NCI-H2227 treated with DMSO at 0.1 percent for 48 hours (cell line): ENCODE measurements at regions not wholly inside any gene's neighbourhood (a gene's known extent, or its start where the extent isn't known, plus 50 kb on each side); places are given as distances from the start of the nearest gene placed in this dataset.
"Not testable (repeated sequence)": the region's sequence is repeated elsewhere in the genome, so short reads cannot be mapped to it uniquely, and the experiment has no call there.

Experiments
- DNase-seq: peaks from one replicate; lab custom pipeline; 2025; lab: John Stamatoyannopoulos, UW

DNA sequence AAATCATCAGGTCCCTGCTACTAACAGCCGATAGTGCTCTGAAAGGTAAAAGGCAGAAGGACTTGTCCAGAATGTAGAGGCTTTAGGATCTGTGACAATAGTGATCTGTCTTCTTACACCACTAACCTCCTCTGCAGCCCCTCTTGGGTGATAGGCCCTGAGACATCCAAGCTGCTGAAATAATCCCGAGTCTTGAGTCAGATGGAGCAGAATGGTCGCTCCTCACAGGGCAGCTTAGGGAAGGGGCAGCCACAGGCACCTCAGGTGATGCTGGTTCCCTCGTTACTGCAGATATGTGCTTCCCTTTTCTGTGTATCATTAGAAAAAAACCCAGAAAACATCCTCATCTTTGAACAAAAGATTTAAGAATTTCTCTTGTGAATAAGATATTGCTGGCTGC is 157.1 kb upstream of the DLX2 start:
- DNase-seq = no peak

- no peak for DNase-seq
These were observed 157.6 kb upstream of the DLX2 start for GRCh38 chr2:172260336-172260735.

DNA sequence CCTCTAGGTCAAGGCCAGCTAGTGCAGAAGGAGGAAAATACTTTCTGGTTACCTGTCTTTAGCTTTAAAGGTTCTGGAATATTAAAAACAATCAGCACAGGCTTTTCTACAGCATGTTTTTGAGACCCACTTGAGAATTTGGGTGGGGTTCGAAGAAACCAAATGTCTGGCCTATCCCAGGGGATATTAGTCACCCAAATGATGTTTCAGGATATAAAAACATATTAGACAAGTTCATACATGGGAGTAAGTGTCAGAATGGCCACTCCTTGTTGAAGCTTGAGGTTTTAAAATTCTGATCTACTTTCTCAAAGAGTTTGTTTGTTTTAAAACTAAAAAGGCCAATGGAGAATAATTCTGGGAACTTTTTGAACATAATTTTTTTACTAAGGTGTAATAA is 158.6 kb upstream of the DLX2 start:
- DNase-seq = no peak

DNA sequence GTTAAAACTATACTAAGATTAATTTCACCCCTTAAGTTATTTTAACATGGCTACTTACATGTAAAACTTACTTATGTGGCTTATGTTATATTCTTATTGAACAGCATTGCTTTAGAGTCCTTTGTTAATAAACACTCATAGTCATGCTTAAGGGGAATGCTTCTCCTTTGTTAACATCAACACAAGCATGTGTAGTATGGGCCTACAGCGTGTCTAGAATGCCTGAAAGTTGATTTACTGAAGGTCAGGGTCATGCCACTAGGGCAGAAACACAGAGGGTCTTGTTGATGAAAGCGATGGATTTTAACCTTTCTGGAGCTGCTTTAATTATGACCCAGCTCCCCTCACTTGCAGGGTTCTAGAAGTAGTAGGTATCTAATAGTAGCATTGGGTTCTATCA is 159.8 kb upstream of the DLX2 start:
- DNase-seq = no peak

DNA sequence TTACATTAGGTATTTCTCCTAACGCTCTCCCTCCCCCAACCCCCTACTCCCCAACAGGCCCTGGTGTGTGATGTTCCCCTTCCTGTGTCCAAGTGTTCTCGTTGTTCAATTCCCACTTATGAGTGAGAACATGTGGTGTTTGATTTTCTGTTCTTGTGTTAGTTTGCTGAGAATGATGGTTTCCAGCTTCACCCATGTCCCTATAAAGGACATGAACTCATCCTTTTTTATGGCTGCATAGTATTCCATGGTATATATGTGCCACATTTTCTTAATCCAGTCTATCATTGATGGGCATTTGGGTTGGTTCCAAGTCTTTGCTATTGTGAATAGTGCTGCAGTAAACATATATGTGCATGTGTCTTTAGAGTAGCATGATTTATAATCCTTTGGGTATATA is 162.1 kb upstream of the DLX2 start:
- not testable (repeated sequence) for DNase-seq

DNA sequence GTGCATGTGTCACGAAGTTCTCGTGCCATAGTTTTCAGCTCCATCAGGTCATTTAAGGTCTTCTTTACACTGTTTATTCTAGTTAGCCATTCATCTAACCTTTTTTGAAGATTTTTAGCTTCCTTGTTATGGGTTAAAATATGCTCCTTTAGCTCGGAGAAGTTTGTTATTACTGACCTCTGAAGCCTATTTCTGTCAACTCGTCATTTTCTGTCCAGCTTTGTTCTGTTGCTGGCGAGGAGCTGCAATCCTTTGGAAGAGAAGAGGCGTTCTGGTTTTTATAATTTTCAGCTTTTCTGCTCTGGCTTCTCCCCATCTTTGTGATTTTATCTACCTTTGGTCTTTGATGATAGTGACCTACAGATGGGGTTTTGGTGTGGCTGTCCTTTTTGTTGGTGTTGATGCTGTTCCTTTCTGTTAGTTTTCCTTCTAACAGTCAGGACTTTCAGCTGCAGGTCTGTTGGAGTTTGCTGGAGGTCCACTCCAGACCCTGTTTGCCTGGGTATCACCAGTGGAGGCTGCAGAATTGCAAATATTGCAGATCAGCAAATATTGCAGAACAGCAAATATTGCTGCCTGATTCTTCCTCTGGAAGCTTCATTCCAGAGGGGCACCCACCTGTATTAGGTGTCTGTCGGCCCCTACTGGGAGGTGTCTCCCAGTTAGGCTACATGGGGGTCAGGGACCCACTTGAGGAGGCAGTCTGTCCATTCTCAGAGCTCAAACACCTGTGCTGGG is 157.7 kb upstream of the ITGA6 start:
- DNase-seq = not testable (repeated sequence)

GRCh38 chr2:172270278-172271079 is 156.9 kb upstream of the ITGA6 start:
- DNase-seq = peak; percentile 20

- no peak for DNase-seq
These were observed 153.3 kb upstream of the ITGA6 start for GRCh38 chr2:172273910-172274571.

DNA sequence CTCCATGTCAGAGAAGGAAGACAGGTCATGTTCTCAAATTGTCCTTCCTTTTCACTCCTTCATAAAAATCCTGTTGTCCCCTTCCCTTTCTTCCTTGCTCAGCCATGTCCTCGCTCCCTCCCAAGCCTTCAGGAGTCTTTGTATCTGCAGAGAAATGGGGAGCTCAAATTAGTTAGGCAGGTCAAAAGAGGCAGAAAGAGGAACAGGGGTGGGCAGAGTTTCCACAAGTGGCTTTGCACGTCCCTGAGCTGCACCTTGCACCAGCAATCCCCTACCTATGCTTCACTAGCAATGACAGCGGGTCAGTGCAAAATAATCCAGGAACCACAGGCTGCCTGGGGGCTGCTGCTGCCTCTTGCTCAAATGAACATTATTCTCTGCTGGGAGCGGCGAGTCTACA is 152.1 kb upstream of the ITGA6 start:
- DNase-seq = no peak

DNA sequence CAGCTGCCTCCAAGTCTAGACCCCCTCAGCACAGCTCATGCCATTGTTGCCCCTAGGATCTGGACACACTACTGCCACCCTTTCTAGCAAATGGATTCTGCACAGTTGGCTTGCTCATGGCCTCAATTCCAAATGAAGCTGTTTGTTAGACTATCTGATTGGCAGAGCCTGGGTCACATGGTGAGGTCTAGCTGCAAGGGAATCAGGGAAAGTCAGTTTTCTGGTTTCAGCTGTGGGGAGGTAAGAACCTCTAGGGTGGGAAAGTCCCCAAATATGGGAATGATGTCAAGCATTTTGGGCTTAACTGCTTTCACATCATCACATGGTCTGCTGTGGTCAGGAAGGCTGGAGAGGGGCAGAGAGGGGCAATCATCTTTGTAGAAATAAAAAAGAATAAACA is 150.4 kb upstream of the ITGA6 start:
- no peak for DNase-seq

DNA sequence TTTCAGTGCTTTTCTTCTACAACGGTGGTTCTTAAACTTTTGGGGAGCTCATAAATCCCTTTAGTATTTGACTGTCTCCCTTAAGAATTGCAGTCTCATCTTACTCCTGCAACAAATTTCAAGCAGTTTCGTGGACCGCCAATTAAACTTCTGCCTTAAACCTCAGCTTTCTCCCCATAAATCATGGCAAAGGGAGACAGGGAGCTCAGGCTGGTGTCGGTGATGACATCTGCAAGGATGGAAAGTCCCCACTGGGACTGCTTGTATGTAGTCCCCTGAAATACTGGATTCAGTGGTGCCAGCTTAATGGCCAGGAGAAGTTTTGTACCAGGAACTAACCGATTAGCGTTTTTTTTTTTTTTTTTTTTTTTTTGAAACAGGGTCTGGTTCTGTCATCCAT is 148.7 kb upstream of the ITGA6 start:
- no peak for DNase-seq

DNA sequence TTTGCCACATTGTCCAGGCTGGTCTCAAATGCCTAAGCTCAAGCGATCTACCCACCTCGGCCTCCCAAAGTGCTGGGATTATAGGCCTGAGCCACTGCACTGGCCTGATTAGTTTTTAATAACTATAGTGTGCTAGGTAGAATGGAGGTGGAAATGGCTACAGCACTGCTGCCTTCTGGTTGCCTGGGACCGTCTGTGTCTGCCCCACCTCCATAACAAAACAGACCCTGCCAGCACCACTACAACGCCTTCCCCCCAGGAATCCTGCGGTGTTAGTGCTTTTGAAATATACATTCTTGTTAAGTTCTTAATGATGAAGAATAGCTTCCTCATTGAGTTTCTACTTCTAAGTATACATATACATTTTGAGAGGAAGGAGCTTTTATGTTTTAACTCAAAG is 148.2 kb upstream of the ITGA6 start:
- DNase-seq = no peak

- no peak for DNase-seq
These were observed 147.6 kb upstream of the ITGA6 start for GRCh38 chr2:172279813-172280212.

DNA sequence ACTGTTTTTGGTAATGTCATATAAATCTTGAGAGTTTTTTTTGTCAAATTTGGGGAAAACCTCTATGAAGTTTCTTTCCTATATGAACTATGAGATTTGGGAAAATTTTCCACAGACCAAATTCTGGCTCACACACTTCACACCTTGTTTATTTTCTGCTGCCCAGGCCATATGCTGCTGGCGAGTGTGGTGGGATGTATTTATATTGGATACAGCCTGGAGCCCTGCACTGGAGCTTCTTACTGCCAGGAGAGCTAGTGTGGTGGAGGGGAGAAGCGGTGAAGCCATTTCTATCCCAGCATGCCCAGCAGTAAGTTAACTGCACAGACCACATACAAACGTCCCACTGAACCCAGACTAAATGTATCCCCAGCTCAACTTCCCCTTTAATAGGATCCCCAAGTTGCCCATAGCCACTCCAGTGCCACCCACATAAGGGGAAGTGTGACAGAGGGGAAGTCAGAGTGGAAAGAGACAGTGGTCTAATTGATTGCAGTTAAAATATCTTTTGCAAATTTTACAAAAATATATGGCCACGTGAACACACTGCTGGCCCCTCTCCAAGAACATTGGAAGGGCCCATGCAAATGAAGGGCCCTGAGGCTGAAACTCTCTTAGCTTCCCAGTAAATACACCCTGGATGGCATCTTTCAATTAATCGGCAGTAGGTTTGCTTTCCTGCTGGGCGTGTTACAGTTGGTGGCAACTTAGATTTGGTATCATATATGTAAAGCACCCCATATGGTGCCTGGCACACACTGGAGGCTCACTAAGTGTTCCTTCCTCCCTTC is 146.6 kb upstream of the ITGA6 start:
- DNase-seq = no peak

GRCh38 chr2:172281648-172282570 is 145.5 kb upstream of the ITGA6 start:
- DNase-seq = no peak

- DNase-seq = no peak
These were observed 144.4 kb upstream of the ITGA6 start for GRCh38 chr2:172282944-172283343.

DNA sequence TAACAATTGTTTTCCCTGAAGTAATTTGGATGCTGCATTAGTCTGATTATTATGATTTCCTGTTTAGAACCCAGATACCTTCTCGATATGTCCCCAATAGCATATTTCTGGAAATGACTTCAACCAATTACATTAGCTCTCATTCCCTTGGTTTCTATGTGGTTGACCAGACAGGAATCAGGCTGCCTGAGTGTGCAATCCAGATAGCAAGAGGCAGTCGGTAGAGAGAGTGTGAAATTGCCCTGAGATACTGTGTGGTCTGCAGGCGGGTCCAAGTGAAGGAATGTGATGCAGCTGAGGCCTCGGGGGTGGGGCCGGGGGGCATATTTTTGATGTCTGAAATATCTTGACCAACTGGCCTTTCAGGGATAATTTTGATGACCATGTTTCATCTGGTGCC is 143.9 kb upstream of the ITGA6 start:
- no peak for DNase-seq

GRCh38 chr2:172284209-172284608 is 143.2 kb upstream of the ITGA6 start:
- no peak for DNase-seq

GRCh38 chr2:172285010-172285621 is 142.3 kb upstream of the ITGA6 start:
- peak; percentile 44 for DNase-seq

DNA sequence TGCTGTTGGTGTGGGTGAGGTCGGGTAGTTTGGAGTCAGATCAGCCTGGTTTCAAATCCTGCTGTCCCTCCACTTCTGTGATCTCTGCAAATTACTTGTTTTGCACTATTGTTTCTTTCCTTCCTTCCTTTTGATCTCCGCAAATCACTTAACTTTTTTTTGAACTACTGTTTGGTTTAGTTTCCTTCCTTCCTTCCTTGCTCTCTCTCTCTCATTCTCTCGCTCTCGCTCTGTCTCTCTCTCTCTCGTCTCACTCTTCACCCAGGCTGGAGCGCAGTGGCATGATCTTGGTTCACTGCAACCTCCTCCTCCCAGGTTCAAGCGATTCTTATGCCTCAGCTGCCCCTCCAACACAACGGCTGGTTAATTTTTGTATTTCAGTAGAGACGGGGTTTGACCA is 141.6 kb upstream of the ITGA6 start:
- no peak for DNase-seq

DNA sequence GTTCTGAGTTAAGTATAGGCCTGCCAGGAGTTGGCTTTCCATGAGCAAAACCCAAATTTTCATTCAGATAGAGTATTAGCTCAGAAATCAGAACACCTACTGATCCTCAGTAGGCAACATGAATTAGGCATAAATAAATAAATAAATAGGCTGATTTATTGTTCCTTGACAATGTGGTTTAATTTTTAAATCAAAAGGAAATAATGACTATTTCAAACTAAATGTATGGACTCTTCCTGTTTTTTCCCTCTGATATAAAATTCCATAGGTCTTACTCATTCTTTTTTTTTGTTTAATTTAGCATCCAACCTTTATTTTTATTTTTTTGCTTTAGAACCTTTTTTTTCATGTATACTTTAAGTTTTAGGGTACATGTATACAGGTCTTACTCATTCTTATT is 140.2 kb upstream of the ITGA6 start:
- DNase-seq = no peak
